ENCODE measurements at regions not wholly inside any gene's neighbourhood (a gene's known extent, or its start where the extent isn't known, plus 50 kb on each side); places are given as distances from the start of the nearest gene placed in this dataset.
"Not testable (repeated sequence)": the region's sequence is repeated elsewhere in the genome, so short reads cannot be mapped to it uniquely, and the experiment has no call there.

DNA sequence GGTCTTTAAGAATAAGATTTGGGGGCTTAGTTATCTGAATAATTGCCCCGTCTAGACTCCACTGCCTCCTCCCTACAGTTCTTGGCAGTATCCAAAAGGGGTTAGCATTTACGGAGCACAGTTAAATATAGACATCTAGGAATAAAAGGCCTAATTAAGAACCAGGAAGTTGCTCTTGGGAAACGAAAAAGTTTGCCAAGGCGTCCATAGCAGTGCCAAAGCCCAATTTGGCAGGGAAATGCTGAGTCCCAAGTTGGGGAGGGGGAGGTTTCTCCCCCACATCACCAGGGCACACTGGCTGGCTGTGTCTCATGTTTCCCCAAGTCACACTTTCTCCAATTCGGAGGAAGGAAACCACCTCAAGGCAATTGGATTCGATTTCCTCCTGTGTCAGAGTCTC is 338.7 kb downstream of the FBXW7 start:
- no peak for DNase-seq (ENCODE audit: low spot score)

DNA sequence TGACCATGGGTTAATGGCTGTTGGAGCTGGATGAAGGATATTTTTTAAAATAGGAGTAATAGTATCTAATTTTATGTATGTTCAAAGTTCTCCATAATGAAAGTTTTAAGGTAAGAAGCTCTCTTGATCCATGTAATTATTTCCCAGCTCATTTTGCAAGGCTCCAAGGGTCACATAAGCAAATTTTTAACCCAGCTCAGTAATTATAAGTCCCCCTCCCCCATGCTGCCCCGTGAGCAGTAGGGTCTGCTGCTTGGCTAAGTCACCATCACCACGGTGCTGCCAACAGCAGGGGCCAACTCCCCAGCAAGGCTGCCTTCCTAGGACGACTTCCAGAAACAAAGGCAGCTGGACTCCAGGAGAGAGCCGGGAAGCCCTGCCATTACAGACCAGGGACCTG is 340.0 kb downstream of the FBXW7 start:
- no peak for DNase-seq (ENCODE audit: low spot score)

DNA sequence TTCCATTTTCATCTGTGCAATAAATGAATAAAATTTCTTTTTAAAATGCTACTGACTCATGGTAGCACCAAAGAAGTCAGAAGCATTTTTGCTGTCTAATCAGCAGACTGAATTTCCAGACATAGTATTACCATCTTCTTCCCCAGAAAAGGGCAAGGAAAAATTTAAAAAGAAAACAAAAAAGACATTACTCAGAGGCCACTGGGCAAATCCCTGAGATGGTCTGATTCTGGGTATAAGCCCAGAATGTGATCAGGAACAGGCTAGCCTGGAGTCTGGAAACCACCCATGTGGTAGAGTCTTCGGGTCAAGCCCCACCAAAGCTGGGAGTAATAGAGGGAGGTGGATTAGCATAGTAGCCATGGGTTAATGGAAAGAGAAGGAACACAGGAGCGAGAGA is 342.8 kb downstream of the FBXW7 start:
- DNase-seq (ENCODE audit: low spot score): no peak

DNA sequence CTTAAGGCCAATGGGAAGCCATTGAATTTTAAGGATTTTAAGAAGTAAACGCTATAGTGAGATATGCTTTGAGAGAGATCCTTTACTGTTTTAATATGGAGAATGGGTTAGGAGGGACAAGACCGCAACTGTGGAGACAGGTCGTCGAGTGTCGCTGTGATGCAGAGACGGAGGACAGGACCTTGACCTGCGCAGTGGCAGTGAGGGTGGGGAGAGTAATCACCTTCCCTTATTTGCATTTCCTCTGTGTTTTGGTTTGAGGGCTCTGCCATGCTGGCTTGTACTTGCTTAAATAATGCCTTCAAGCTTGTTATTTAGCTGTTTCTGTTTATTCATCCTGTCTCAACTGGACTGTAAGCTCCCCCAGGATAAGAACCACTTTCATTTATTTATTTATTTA is 345.0 kb downstream of the FBXW7 start:
- no peak for DNase-seq (ENCODE audit: low spot score)

DNA sequence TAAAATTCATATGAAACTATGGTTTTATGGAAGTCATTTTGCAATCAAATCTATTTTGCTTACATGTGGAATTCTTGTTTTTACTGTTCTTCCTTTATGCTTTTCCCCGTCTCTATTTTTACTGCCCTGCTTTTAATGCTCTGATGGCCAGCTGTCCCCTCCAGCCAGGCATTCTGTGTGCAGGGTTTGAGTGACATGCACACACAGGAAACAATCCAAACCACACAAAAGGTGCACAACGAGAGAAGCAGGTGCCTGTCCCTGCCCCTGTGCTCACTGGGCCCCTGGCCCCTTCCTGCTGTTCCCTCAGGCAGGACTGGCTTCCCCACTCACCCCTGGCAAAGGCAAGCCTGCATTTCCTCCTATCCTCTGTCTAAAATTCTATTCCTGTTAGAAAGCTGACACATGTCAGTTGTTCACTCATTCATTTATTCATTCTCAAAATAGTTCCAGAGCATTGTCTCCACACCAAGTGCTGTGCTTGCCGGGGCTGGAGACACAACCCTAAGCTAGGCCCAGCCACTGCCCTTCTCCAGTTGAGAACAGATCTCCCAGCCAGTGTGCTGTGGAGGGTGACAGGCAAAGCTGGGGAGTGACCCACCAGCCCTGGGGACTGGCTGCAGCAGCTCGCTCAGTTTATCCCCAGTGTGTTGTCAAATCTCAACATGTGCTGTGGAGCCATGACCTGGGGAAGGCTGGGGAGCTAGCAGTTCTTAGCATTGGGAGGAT is 346.3 kb downstream of the FBXW7 start:
- DNase-seq (ENCODE audit: low spot score): no peak

DNA sequence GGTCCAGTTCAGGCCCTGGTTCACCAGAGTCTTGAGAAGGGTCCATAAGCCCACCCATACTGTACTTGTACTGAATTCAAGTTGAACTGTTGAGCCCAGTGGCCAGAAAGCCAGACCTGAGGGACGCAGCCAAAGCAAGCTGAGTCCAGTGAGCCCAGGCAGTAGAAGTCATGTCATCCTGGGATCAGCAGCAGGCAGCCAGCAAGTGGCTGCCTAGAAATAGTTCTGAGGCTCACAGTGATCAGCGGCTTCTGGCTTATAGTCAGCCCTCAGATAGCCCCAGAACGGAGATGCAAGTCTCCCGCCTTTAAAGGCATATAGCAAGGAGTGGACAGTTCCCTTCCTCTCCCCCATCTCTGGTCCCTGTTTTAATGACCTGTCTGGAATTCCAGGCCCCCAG is 347.1 kb downstream of the FBXW7 start:
- DNase-seq (ENCODE audit: low spot score): no peak

DNA sequence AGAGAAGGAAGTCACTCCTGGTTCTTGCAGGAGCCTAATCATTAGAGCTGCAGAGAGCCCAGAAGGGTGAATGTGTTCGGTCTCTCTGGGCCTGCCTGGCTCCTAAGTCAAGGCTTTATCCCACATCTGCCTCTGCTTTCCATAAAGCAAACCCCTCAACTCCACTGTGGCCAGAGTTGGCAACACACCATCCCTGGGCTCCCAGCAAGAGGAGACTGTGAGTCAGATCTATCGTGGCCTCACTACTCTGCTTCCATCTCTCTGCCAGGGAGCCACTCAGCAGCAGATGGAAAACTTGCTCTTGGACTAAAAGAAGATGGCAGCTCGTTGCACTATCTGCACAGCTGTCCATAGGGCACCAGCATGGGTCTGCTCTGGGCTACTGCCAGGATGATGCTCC is 348.2 kb downstream of the FBXW7 start:
- DNase-seq (ENCODE audit: low spot score): no peak

DNA sequence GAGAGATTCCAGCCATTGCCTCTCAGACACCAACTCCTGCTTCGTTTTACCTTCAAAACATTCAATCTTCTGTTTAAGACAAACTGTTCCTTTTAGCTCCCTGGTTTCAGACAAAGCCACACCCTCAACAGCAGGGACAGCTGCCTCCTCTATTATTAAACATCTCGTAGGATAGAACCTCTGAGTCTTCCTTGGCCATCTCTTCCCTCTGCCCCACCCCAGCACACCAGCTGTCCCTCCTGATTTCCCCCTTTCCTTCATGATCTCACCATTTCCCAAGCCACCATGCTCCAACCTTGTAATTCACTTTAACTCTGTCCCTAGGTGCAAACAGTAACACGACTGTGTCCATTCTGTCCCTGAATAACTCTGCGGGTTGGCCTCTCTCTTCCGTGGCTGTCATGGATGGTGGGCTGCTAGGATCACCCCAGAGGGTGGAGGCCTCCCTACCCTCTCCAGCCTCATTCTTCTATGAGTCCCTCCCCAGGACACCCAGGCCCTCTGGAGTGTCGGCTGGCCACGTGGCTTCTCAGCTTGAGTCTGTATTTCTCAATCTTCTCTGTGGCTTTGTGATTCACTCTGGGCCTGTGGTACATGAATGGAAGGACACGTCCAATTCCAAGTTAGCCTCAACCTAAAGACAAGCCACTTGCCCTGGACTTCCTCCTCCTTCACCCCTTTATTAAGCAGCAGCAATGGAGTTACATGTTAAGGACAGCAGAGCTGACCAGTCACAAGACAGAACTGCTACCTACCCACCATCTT is 349.9 kb downstream of the FBXW7 start:
- no peak for DNase-seq (ENCODE audit: low spot score)

DNA sequence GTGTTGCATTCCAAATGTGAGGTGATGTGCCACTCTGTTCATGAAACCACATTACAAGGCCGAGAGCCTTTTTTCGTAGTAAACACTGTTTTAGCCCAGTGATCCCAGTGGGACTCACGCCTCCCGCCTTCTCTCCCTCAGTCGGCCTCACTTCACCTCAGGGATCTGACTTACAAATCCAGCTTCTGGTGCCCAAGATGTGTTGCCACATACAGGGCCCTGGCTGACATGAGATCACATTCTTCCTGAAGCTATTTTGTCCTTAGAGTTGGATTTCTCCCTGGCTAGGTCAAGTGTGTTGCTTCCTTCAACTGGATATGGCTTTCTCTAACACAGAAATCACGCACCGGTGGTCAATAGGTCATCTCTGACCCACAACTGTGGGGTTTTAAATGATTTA is 354.7 kb downstream of the FBXW7 start:
- no peak for DNase-seq (ENCODE audit: low spot score)

DNA sequence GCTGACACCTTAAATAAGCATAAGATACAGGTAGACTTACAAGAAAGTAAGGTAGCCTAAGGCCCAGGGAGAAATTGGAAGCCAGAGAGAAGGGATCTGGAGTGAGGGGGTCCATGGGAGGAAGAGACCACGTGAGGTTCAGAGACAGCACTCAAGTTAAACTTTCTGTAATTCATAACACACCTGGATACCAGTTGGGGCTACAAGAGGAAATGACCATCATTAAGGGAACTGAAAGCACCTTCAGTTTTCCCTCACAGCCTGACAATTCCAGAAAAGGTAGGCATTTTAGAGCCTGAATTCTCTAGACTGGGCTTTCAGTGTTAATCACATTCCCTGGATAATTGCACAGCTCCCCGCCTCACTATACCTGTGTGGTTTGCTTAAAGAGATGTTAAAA is 355.5 kb downstream of the FBXW7 start:
- no peak for DNase-seq (ENCODE audit: low spot score)

DNA sequence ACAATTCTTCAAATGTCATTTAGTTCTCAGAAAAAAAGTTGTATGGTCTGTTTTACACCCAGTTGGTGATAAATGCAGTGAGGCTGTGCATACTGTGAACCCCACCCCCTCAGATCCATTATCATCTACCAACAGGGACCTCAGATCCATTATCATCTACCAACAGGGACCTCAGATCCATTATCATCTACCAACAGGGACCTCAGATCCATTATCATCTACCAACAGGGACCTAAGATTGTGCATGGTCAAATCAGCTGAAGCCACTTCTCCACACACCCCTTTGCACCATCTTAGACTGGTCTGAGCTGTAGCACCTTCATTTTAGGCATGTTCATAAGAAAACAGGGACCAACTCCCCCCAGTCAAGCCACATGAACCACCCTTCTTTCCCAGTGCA is 358.4 kb downstream of the FBXW7 start:
- DNase-seq (ENCODE audit: low spot score): not testable (repeated sequence)

DNA sequence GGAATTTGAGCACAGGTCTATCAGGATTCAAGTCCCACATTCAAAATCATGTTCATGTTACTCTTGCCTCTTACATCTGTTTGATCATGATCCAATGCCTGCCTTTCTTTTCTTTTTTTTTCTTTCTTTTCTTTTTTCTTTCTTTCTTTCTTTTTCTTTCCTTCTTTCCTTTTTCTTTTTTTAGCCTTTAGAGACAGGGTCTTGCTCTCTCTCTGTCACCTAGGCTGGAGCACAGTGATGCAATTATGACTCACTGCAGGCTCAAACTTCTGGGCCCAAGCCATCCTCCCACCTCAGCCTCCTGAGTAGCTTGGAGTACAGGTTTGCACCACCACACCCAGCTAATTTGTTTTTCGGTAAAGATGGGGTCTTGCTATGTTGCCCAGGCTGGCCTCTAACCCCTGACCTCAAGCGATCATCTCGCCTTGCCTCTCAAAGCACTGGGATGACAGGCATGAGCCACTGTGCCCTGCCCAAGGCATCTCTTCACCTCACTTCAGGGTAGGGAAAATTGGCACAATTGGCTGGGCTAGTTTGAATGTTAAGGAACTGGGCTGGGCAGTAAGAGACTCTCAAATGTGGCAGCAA is 359.2 kb downstream of the FBXW7 start:
- no peak for DNase-seq (ENCODE audit: low spot score)

DNA sequence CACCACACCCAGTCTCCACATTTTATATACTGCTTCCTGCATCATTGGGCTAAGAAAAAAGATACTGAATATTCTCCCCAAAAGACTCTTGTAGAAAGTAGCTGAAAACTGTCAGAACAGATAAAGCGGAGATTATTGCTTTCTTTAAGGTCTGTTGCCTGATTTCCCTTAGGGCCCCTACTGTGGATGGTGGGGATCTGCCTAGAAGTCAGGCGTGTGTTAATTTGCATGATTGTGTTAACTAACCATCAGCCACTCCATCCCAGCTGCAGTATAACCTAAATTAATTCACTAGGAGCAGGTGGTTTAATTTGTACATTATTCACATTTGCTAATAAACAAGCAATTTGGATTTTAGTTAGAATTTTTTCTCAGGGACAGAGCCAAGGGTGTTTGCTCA is 360.3 kb downstream of the FBXW7 start:
- DNase-seq (ENCODE audit: low spot score): no peak

DNA sequence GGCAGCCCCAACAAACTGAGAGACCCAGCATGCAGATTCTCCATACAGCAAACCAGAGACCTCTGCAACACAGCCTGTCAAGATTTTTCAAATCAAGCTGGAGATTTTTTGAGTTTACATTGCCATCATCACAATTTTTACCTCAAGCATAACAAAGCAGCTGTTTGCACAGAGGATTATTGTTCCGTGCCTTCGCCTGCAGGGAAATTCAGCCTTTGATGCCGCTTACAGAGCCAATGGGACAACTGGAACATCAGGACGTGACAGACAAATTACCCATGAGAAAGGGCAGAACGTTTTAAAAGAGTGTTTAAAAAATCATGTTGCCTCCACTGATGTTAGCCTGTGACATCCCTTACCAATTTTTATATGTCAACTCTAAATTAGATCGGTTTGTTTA is 363.7 kb downstream of the FBXW7 start:
- DNase-seq (ENCODE audit: low spot score): no peak

DNA sequence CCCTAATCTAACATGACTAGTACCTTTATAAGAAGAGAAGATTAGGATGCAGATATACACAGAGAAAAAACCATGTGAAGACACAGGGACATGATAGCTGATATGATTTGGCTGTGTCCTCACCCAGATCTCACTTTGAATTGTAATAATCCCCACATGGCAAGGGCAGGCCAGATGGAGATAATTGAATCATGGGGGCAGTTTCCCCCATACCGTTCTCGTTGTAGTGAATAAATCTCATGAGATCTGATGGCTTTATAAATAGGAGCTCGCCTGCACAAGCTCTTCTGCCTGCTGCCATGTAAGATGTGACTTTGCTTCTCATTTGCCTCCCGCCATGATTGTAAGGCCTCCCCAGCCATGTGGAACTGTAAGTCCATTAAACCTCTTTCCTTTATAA is 364.3 kb downstream of the FBXW7 start:
- DNase-seq (ENCODE audit: low spot score): no peak

DNA sequence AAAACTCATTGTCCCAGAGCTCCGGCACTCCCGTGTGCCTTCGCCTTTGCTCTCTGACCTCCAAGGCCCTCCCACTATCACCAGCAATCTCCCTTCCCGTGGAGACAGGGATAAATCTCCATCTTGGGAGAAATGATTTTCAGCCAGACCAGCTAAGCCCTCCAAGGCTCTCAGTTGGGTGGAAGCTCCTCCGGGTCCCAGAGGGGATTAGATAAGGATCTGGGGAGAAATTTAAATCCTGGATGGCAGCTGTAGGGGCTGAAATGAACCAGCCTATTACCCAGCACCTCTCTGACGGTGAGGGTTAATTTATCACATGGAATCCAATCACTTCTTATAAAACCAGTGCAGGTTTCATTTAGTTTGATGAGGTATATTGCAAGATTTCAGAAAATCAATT is 366.2 kb downstream of the FBXW7 start:
- DNase-seq (ENCODE audit: low spot score): no peak

DNA sequence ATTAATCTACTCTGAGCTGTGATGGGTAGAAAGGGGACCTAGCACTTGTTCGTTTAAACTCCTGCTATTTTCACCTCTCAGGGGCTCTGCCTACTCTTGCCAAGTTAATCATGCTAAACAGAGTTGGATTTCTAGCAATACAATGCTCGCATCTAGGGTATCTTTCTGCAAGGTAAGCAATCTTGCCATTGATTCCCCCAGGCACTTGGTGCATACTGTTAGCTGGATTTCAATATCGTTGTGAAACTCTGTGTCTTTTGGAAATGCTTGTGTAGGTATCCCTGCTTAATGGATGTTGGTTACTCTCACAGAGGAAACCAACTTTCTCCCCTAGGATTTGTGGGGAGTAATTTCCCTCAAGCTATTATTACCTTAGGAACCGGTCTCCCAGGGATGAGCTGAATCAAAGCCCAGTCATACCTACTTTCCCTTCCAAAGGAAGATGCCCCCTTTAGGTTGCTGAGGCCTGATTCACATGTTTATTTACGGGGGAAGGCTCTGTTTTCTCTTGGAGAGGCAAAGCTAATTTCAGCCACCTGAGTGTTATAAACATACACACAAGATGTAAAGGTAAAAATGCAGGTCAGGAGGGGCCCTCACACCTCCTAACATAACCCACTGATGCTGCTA is 366.8 kb downstream of the FBXW7 start:
- DNase-seq (ENCODE audit: low spot score): no peak

DNA sequence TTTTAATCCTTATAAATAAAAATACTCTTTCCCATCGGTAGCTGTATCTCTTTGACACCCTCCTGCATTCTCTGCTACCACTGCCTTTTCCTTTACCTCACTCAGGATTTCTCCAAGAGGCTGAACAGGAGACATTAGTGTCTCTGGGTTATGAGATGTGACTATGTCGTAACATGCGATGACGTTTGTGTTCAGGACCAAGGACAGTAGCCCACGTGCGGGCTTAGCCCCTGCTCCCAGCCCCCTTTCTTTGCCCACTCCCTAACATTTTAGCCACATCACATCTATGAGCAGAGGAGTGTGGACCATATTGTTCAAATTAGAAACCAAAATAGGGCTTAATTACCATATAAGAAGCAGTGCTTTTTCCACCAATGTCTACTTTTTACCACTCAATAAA is 369.3 kb downstream of the FBXW7 start:
- DNase-seq (ENCODE audit: low spot score): peak; percentile 18

DNA sequence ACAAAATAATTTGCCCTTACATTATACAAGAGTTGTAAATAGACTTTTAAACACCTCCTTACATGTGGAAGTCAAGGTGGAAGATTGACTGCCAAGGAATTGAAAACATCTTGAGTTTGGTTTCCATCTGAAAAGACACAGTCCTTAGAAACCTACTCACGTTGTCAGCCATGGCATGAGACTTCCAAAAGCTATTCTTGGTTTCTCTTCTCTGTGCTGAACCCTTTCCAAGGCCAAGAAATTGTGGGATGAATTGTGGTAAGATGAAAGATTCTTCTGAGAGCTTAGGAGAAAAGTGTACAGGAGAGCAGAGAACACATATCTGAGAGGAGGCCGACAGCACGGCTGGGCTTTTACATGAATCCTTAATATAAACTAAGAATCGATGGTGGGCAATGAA is 370.0 kb downstream of the FBXW7 start:
- no peak for DNase-seq (ENCODE audit: low spot score)

DNA sequence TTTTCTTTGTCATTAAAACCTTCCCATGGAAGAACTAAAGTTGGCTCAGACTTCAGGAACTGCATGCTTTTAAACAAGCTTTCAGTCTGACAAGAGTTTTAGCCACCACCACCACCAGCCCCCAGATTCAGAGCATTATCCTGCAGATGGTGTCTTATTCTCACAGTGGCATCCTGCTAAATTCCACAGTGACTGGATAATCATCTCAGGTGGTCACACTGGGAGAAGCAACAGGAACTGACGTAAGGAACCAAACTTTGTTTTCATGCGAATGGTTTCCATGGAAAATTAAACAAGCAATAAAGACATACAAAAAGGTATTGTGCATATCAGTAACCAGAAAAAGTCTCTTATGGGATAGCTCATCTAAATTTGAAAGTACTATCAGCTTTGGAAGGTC is 370.7 kb downstream of the FBXW7 start:
- no peak for DNase-seq (ENCODE audit: low spot score)

DNA sequence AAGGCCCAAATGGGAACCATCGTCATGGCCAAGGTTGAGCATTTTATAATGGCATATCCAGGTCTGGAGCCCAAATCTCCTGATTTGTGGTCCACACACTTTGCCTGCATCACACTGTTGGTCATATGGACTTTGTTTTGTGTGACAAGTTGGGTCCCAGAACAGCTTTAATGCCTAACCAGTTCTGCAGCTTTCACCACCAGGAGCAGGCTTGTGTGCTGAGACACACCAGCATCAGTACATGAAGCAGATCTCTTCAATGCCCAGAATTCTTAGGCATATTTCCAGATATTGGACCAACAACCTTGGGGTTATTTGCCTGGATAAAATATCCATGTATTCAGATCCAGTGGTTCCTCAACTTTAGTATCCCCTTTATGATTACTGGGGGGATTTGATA is 371.3 kb downstream of the FBXW7 start:
- DNase-seq (ENCODE audit: low spot score): no peak

DNA sequence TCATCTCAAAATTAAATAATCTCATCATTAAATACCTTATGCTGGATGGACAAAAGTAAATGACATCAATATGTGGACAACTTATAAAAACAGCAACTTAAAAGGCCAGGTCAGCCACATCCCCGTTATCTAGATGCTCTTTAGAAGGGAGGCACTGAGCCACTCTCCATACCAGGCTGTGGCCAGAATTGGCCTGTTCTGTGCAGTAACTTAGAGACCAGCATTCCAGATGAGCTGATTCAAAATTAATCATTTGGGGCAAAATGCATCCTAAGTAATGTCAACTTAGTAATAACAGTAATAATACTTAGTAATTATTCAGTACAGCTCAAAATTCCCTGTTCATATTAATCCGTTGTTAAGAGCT is 373.6 kb downstream of the FBXW7 start:
- no peak for DNase-seq (ENCODE audit: low spot score)
